ENCODE measurements at regions not wholly inside any gene's neighbourhood (a gene's known extent, or its start where the extent isn't known, plus 50 kb on each side); places are given as distances from the start of the nearest gene placed in this dataset.

DNA sequence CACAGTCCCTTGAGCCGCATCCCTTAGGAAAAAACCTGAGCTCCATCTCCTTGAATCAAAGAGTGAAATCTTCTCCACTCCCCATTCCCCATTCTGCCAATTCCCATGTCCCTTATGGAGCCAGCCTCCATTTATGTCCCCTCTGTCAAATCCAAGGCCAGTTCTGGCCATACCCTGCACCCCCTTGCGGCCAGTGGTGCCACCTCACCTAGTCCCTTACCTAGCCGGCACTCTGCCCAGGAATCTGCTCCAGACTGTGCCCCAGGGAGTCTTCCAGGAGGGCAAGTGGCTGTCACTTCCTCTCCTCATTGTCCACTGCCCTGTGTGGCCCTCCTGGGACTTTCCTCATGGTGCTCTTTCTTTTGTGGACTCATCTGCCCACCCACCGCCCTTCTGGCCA is 195.4 kb upstream of the RMP24 start (continued):
- TF ChIP-seq, protein P1, sequence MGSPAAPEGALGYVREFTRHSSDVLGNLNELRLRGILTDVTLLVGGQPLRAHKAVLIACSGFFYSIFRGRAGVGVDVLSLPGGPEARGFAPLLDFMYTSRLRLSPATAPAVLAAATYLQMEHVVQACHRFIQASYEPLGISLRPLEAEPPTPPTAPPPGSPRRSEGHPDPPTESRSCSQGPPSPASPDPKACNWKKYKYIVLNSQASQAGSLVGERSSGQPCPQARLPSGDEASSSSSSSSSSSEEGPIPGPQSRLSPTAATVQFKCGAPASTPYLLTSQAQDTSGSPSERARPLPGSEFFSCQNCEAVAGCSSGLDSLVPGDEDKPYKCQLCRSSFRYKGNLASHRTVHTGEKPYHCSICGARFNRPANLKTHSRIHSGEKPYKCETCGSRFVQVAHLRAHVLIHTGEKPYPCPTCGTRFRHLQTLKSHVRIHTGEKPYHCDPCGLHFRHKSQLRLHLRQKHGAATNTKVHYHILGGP (tag by site-specific recombination; IDR thresholded peaks at IDR 0.05) = no peak

GRCh38 chr18:35778850-35779627 is 193.4 kb upstream of the RMP24 start:
- no peak overlapping the region for H3K4me3 ChIP-seq (ENCODE audit: low read depth, low read length)
- TF ChIP-seq ZNF24 (tag by site-specific recombination; IDR thresholded peaks at IDR 0.05) = no peak
- peak; percentile 34; the same call in 1 of the 2 replicates for TF ChIP-seq ATF2 (tag by site-specific recombination; IDR thresholded peaks at IDR 0.05; ENCODE audit: low read depth)
- no peak for TF ChIP-seq ZNF18 (tag by site-specific recombination; IDR thresholded peaks at IDR 0.05)
- no peak for TF ChIP-seq ZNF596 (tag by site-specific recombination; IDR thresholded peaks at IDR 0.05)
- no peak for TF ChIP-seq ZBTB1 (tag by site-specific recombination; IDR thresholded peaks at IDR 0.05)
- POLR2A ChIA-PET = no interaction called here
- no peak overlapping the region for H3K27ac ChIP-seq (ENCODE audit: extremely low read depth, low read depth, low read length)
- H3K9me3 ChIP-seq (ENCODE audit: control insufficient read depth, insufficient read depth, low read depth, low read length) = no peaks in the 10 kb centered on the region
- CTCF ChIA-PET = interaction anchor here (0.7 to 1.3 kb wide), 2 partner anchors 30 to 242 kb away, joined by 3 to 4 read pairs; no protein-coding TSS in a partner anchor
- H3K36me3 ChIP-seq (ENCODE audit: control insufficient read depth in 2 of 2, insufficient read depth in 1 of 2, low read length in 2 of 2) = no peaks in the 10 kb centered on the region
- no peaks in the 10 kb centered on the region for H3K4me1 ChIP-seq (ENCODE audit: control insufficient read depth, insufficient read depth, low read length)

- POLR2A ChIA-PET = interaction anchor here (0.5 kb wide), 1 partner anchor 540 kb away, joined by 4 read pairs; no protein-coding TSS in a partner anchor
- no peak overlapping the region for H3K4me3 ChIP-seq (ENCODE audit: low read depth, low read length)
- no peaks in the 10 kb centered on the region for H3K36me3 ChIP-seq (ENCODE audit: control insufficient read depth in 2 of 2, insufficient read depth in 1 of 2, low read length in 2 of 2)
- H3K9me3 ChIP-seq (ENCODE audit: control insufficient read depth, insufficient read depth, low read depth, low read length) = no peaks in the 10 kb centered on the region
- H3K4me1 ChIP-seq (ENCODE audit: control insufficient read depth, insufficient read depth, low read length) = no peaks in the 10 kb centered on the region
- CTCF ChIA-PET = interaction anchor here (0.6 kb wide), 1 partner anchor 730 kb away, joined by 3 read pairs; no protein-coding TSS in a partner anchor
- no peak overlapping the region for H3K27ac ChIP-seq (ENCODE audit: extremely low read depth, low read depth, low read length)
- TF ChIP-seq SCRT1 (tag by site-specific recombination; IDR thresholded peaks at IDR 0.05; ENCODE audit: borderline replicate concordance) = no peak
- TF ChIP-seq KLF10 (tag by site-specific recombination; IDR thresholded peaks at IDR 0.05) = no peak
- no peak for TF ChIP-seq ZFHX2 (tag by site-specific recombination; conservative IDR thresholded peaks at IDR 0.05)
- no peak for TF ChIP-seq SP2 (tag by site-specific recombination; IDR thresholded peaks at IDR 0.05)
- TF ChIP-seq ZNF670 (tag by site-specific recombination; IDR thresholded peaks at IDR 0.05; ENCODE audit: low read depth) = no peak
- no peak for TF ChIP-seq SCRT2 (tag by site-specific recombination; IDR thresholded peaks at IDR 0.05)
- no peak for TF ChIP-seq ZNF416 (tag by site-specific recombination; IDR thresholded peaks at IDR 0.05)
- no peak for TF ChIP-seq ZNF24 (tag by site-specific recombination; IDR thresholded peaks at IDR 0.05)
- TF ChIP-seq TCF7L2 (IDR thresholded peaks at IDR 0.05; ENCODE audit: borderline replicate concordance, low read depth, low read length) = no peak
- no peak for TF ChIP-seq ZNF354C (tag by site-specific recombination; IDR thresholded peaks at IDR 0.05; ENCODE audit: borderline replicate concordance, low read depth)
- TF ChIP-seq, protein P2, sequence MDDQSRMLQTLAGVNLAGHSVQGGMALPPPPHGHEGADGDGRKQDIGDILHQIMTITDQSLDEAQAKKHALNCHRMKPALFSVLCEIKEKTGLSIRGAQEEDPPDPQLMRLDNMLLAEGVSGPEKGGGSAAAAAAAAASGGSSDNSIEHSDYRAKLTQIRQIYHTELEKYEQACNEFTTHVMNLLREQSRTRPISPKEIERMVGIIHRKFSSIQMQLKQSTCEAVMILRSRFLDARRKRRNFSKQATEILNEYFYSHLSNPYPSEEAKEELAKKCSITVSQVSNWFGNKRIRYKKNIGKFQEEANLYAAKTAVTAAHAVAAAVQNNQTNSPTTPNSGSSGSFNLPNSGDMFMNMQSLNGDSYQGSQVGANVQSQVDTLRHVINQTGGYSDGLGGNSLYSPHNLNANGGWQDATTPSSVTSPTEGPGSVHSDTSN (CRISPR knock-in tag; IDR thresholded peaks at IDR 0.05) = no peak
- no peak for TF ChIP-seq ZFP3 (tag by site-specific recombination; IDR thresholded peaks at IDR 0.05; ENCODE audit: low read depth)
- TF ChIP-seq SALL2 (tag by site-specific recombination; IDR thresholded peaks at IDR 0.05; ENCODE audit: borderline replicate concordance) = no peak
- TF ChIP-seq KLF8 (tag by site-specific recombination; IDR thresholded peaks at IDR 0.05) = no peak
These were observed 191.5 kb upstream of the RMP24 start for GRCh38 chr18:35780937-35781336.
